ENCODE measurements at regions not wholly inside any gene's neighbourhood (a gene's known extent, or its start where the extent isn't known, plus 50 kb on each side); places are given as distances from the start of the nearest gene placed in this dataset.

- Histone ChIP-seq H3K4me1 (ENCODE audit: control insufficient read depth, extremely low read depth, insufficient read depth, low read length) (no peaks in the 10 kb centered on the region), H3K9me3 (ENCODE audit: control insufficient read depth, insufficient read depth, low read depth, low read length) (no peaks in the 10 kb centered on the region), H3K79me2 (ENCODE audit: control insufficient read depth, insufficient read depth, low read length) (no peaks in the 10 kb centered on the region), H3K27me3 (ENCODE audit: control insufficient read depth, insufficient read depth, low read length) (no peaks in the 10 kb centered on the region), H2AFZ (ENCODE audit: low read length) (no peak overlapping the region), H3K36me3 (ENCODE audit: control insufficient read depth, insufficient read depth, low read length) (no peaks in the 10 kb centered on the region), H3K4me3 (replicated peaks in 1 of 4; ENCODE audit: control extremely low read depth in 1 of 4, insufficient read depth in 1 of 4, low read depth in 3 of 4, low read length in 4 of 4) (no peak overlapping the region), H3K4me2 (ENCODE audit: extremely low read depth, insufficient read depth, low read length) (no peak overlapping the region), H3K27ac (ENCODE audit: insufficient read depth, low read length) (no peak overlapping the region), H4K20me1 (ENCODE audit: control insufficient read depth, extremely low read depth, insufficient read depth, low read length) (no peaks in the 10 kb centered on the region), H3K9ac (ENCODE audit: insufficient read depth, low read length) (no peak overlapping the region)
- TF ChIP-seq CTCF (conservative IDR thresholded peaks at IDR 0.05 in 1 of 2, IDR thresholded peaks at IDR 0.05 in 1 of 2; ENCODE audit: low read depth in 1 of 2, low read length in 2 of 2) (no peak), EZH2 (IDR thresholded peaks at IDR 0.05; ENCODE audit: low read length, missing control alignments) (no peak)
- no peak for DNase-seq (ENCODE audit: low read depth in 2 of 2)
Measured at GRCh38 chr2:78455586-78455985, 569.9 kb upstream of the REG3G start.

- no peak for TF ChIP-seq CTCF (conservative IDR thresholded peaks at IDR 0.05 in 1 of 2, IDR thresholded peaks at IDR 0.05 in 1 of 2; ENCODE audit: low read depth in 1 of 2, low read length in 2 of 2)
- TF ChIP-seq EZH2 (IDR thresholded peaks at IDR 0.05; ENCODE audit: low read length, missing control alignments): no peak
- H3K27ac ChIP-seq (ENCODE audit: insufficient read depth, low read length): no peak overlapping the region
- no peaks in the 10 kb centered on the region for H3K4me1 ChIP-seq (ENCODE audit: control insufficient read depth, extremely low read depth, insufficient read depth, low read length)
- no peak overlapping the region for H3K9ac ChIP-seq (ENCODE audit: insufficient read depth, low read length)
- DNase-seq (ENCODE audit: low read depth in 2 of 2): no peak
- no peak overlapping the region for H2AFZ ChIP-seq (ENCODE audit: low read length)
- no peaks in the 10 kb centered on the region for H3K27me3 ChIP-seq (ENCODE audit: control insufficient read depth, insufficient read depth, low read length)
- H3K9me3 ChIP-seq (ENCODE audit: control insufficient read depth, insufficient read depth, low read depth, low read length): no peaks in the 10 kb centered on the region
- H3K4me3 ChIP-seq (replicated peaks in 1 of 4; ENCODE audit: control extremely low read depth in 1 of 4, insufficient read depth in 1 of 4, low read depth in 3 of 4, low read length in 4 of 4): no peak overlapping the region
- no peak overlapping the region for H3K4me2 ChIP-seq (ENCODE audit: extremely low read depth, insufficient read depth, low read length)
- no peaks in the 10 kb centered on the region for H3K79me2 ChIP-seq (ENCODE audit: control insufficient read depth, insufficient read depth, low read length)
- H3K36me3 ChIP-seq (ENCODE audit: control insufficient read depth, insufficient read depth, low read length): no peaks in the 10 kb centered on the region
- no peaks in the 10 kb centered on the region for H4K20me1 ChIP-seq (ENCODE audit: control insufficient read depth, extremely low read depth, insufficient read depth, low read length)
Measured at GRCh38 chr2:78457269-78457668, 568.2 kb upstream of the REG3G start.

GRCh38 chr2:78465707-78466106 is 559.8 kb upstream of the REG3G start:
- Histone ChIP-seq H2AFZ (ENCODE audit: low read length) (no peak overlapping the region), H3K4me2 (ENCODE audit: extremely low read depth, insufficient read depth, low read length) (no peak overlapping the region), H3K9ac (ENCODE audit: insufficient read depth, low read length) (no peak overlapping the region), H3K4me1 (ENCODE audit: control insufficient read depth, extremely low read depth, insufficient read depth, low read length) (no peaks in the 10 kb centered on the region), H3K4me3 (replicated peaks in 1 of 4; ENCODE audit: control extremely low read depth in 1 of 4, insufficient read depth in 1 of 4, low read depth in 3 of 4, low read length in 4 of 4) (no peak overlapping the region), H4K20me1 (ENCODE audit: control insufficient read depth, extremely low read depth, insufficient read depth, low read length) (no peaks in the 10 kb centered on the region), H3K9me3 (ENCODE audit: control insufficient read depth, insufficient read depth, low read depth, low read length) (no peaks in the 10 kb centered on the region), H3K36me3 (ENCODE audit: control insufficient read depth, insufficient read depth, low read length) (no peaks in the 10 kb centered on the region), H3K27me3 (ENCODE audit: control insufficient read depth, insufficient read depth, low read length) (no peaks in the 10 kb centered on the region), H3K27ac (ENCODE audit: insufficient read depth, low read length) (no peak overlapping the region), H3K79me2 (ENCODE audit: control insufficient read depth, insufficient read depth, low read length) (no peaks in the 10 kb centered on the region)
- DNase-seq (ENCODE audit: low read depth in 2 of 2): no peak
- TF ChIP-seq CTCF (conservative IDR thresholded peaks at IDR 0.05 in 1 of 2, IDR thresholded peaks at IDR 0.05 in 1 of 2; ENCODE audit: low read depth in 1 of 2, low read length in 2 of 2) (no peak), EZH2 (IDR thresholded peaks at IDR 0.05; ENCODE audit: low read length, missing control alignments) (no peak)
